ENCODE measurements at regions not wholly inside any gene's neighbourhood (a gene's known extent, or its start where the extent isn't known, plus 50 kb on each side); places are given as distances from the start of the nearest gene placed in this dataset.

DNA sequence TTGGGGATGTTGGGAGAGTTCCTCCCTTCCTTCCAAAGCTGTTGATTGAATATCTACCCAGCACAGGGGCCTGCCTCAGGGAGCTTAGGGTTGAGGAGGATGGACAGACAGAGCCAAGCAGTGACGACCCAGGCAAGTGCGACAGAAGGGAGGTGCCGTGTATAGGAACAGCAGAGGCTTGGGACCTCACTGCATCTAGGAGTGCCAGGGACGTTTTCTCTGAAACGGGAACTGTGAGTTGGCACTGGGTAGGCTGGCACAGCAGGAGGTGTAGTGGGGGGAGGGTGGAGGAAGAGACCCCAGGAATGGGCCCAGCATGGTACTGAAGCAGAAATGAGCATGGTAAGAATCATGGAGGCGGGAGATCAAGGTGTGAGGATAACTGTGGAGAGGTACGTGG, 55.3 kb upstream of the MGMT start:
- TF ChIP-seq CTCF (IDR thresholded peaks at IDR 0.05) (no peak), POLR2A (IDR thresholded peaks at IDR 0.05) (no peak)
